ENCODE measurements at regions not wholly inside any gene's neighbourhood (a gene's known extent, or its start where the extent isn't known, plus 50 kb on each side); places are given as distances from the start of the nearest gene placed in this dataset.

GRCh38 chr3:59319442-59319841, 269.6 kb upstream of the CFAP20DC start:
- H3K9ac ChIP-seq (ENCODE audit: control insufficient read depth, insufficient read depth, low read length) = no peak overlapping the region
- no peaks in the 10 kb centered on the region for H3K4me1 ChIP-seq (ENCODE audit: control insufficient read depth, insufficient read depth, low read length)
- in situ Hi-C loops (cut with MboI) = loop anchor here (10.0 kb wide), 1 partner anchor 545 kb away; no protein-coding TSS in a partner anchor
- DNase-seq (ENCODE audit: low read depth, low spot score) (no peak), FAIRE-seq (no peak), ATAC-seq (no peak)
- no peaks in the 10 kb centered on the region for H4K20me1 ChIP-seq (ENCODE audit: control insufficient read depth, insufficient read depth)
- no TSS peak for BruUV-seq (replicated peaks)
- intact Hi-C loops (cut with micrococcal nuclease; ENCODE audit: unreplicated experiment) = no loop called here
- H3K79me2 ChIP-seq (ENCODE audit: control insufficient read depth, insufficient read depth, low read length) = no peaks in the 10 kb centered on the region
- CTCF ChIA-PET = interaction anchor here (1.1 to 1.3 kb wide), 2 partner anchors 108 to 538 kb away, joined by 3 read pairs; no protein-coding TSS in a partner anchor
- SMC1A ChIA-PET (ENCODE audit: uncharacterized antibody, unreplicated experiment) = interaction anchor here (1.3 to 1.5 kb wide), 3 partner anchors 9 to 58 kb away, joined by 4 to 5 read pairs (median 4); no protein-coding TSS in a partner anchor
- no peaks in the 10 kb centered on the region for H3K36me3 ChIP-seq (ENCODE audit: control insufficient read depth in 2 of 2, insufficient read depth in 2 of 2, low read length in 1 of 2)
- no peak overlapping the region for H3K4me2 ChIP-seq (ENCODE audit: control insufficient read depth, insufficient read depth)
- WGBS (ENCODE audit: insufficient coverage, insufficient replicate concordance, low lambda C conversion rate, missing lambda C conversion rate) = 75% methylated on average over 4 of the region's 4 CpGs
- H3K9me3 ChIP-seq (replicated peaks; ENCODE audit: control insufficient read depth, insufficient read depth, low read length) = no peaks in the 10 kb centered on the region
- no peak overlapping the region for H3K27ac ChIP-seq (ENCODE audit: control insufficient read depth, insufficient read depth)
- no peaks in the 10 kb centered on the region for H3K27me3 ChIP-seq (replicated peaks in 1 of 2; ENCODE audit: control insufficient read depth in 2 of 2, insufficient read depth in 2 of 2, low read length in 1 of 2)
- RAD21 ChIA-PET (ENCODE audit: unreplicated experiment) = no interaction called here
- no peak overlapping the region for H2AFZ ChIP-seq (ENCODE audit: control insufficient read depth, low read depth, low read length)
- POLR2A ChIA-PET = no interaction called here
- TF ChIP-seq FOS (IDR thresholded peaks at IDR 0.05; ENCODE audit: borderline replicate concordance, extremely low read depth, insufficient read length) (no peak), RELB (IDR thresholded peaks at IDR 0.05; ENCODE audit: low read depth) (no peak), E2F4 (IDR thresholded peaks at IDR 0.05; ENCODE audit: low read depth, low read length) (no peak), CREM (IDR thresholded peaks at IDR 0.05; ENCODE audit: low read depth) (no peak)
- no peak overlapping the region for H3K4me3 ChIP-seq

- RAD21 ChIA-PET (ENCODE audit: unreplicated experiment) = no interaction called here
- in situ Hi-C loops (cut with MboI) (loop anchor here (10.0 kb wide), 1 partner anchor 546 kb away; no protein-coding TSS in a partner anchor), intact Hi-C loops (cut with micrococcal nuclease; ENCODE audit: unreplicated experiment) (no loop called here)
- POLR2A ChIA-PET = no interaction called here
- no peaks in the 10 kb centered on the region for H3K4me1 ChIP-seq (ENCODE audit: control insufficient read depth, insufficient read depth, low read length)
- H3K79me2 ChIP-seq (ENCODE audit: control insufficient read depth, insufficient read depth, low read length) = no peaks in the 10 kb centered on the region
- DNase-seq (ENCODE audit: low read depth, low spot score) = no peak
- H3K27ac ChIP-seq (ENCODE audit: control insufficient read depth, insufficient read depth) = no peak overlapping the region
- no peak overlapping the region for H3K9ac ChIP-seq (ENCODE audit: control insufficient read depth, insufficient read depth, low read length)
- CTCF ChIA-PET = no interaction called here
- SMC1A ChIA-PET (ENCODE audit: uncharacterized antibody, unreplicated experiment) = interaction anchor here (1.4 to 1.5 kb wide), 2 partner anchors 8 to 250 kb away, joined by 5 to 6 read pairs; no protein-coding TSS in a partner anchor
- no peaks in the 10 kb centered on the region for H4K20me1 ChIP-seq (ENCODE audit: control insufficient read depth, insufficient read depth)
- no peak for FAIRE-seq
- no peaks in the 10 kb centered on the region for H3K27me3 ChIP-seq (replicated peaks in 1 of 2; ENCODE audit: control insufficient read depth in 2 of 2, insufficient read depth in 2 of 2, low read length in 1 of 2)
- no peak overlapping the region for H3K4me3 ChIP-seq
- H3K4me2 ChIP-seq (ENCODE audit: control insufficient read depth, insufficient read depth) = no peak overlapping the region
- no TSS peak for BruUV-seq (replicated peaks)
- no peaks in the 10 kb centered on the region for H3K36me3 ChIP-seq (ENCODE audit: control insufficient read depth in 2 of 2, insufficient read depth in 2 of 2, low read length in 1 of 2)
- no peaks in the 10 kb centered on the region for H3K9me3 ChIP-seq (replicated peaks; ENCODE audit: control insufficient read depth, insufficient read depth, low read length)
- WGBS (ENCODE audit: insufficient coverage, insufficient replicate concordance, low lambda C conversion rate, missing lambda C conversion rate) = 0% methylated on average over 1 of the region's 1 CpG
- no peak for ATAC-seq
- H2AFZ ChIP-seq (ENCODE audit: control insufficient read depth, low read depth, low read length) = no peak overlapping the region
- TF ChIP-seq NR2F1 (conservative IDR thresholded peaks at IDR 0.05) (no peak), NKRF (conservative IDR thresholded peaks at IDR 0.05) (no peak), ZBTB4 (CRISPR knock-in tag; IDR thresholded peaks at IDR 0.05) (no peak)
These were observed 269.1 kb upstream of the CFAP20DC start for GRCh38 chr3:59318881-59319280.
